WERI-Rb-1 (cell line): ENCODE measurements at regions not wholly inside any gene's neighbourhood (a gene's known extent, or its start where the extent isn't known, plus 50 kb on each side); places are given as distances from the start of the nearest gene placed in this dataset.

ENCODE experiments used
- DNase-seq: peaks from one replicate; pipeline ENCODE4 v3.0.0-alpha.2; 2020
- H3K27ac ChIP-seq: fragments of 250-450 bp; sonication (Bioruptor Pico); 2 replicates; pipeline ENCODE4 v1.5.1; 2020; ENCODE audit warnings: mild to moderate bottlenecking, moderate library complexity
- H3K27me3 ChIP-seq: fragments of 250-450 bp; sonication (Bioruptor Pico); 2 replicates; pipeline ENCODE4 v1.5.1; 2021; ENCODE audit warnings: mild to moderate bottlenecking, low read depth, moderate library complexity; ENCODE audit not compliant: insufficient read depth, severe bottlenecking
- H3K36me3 ChIP-seq: fragments of 250-450 bp; sonication (Bioruptor Pico); 2 replicates; pipeline ENCODE4 v1.5.1; 2020; ENCODE audit warnings: mild to moderate bottlenecking, moderate library complexity
- H3K4me3 ChIP-seq: 2 replicates; pipeline ENCODE4 v1.5.1; 2011; ENCODE audit warnings: low read depth, mild to moderate bottlenecking, control low read depth, low read length
- H3K9me3 ChIP-seq: fragments of 250-450 bp; sonication (Bioruptor Pico); 2 replicates; pipeline ENCODE4 v1.5.1; 2021; ENCODE audit warnings: mild to moderate bottlenecking, moderate library complexity; ENCODE audit not compliant: severe bottlenecking
- CTCF ChIP-seq: IDR thresholded peaks from 2 replicates; pipeline ENCODE4 v1.5.1; 2011; ENCODE audit warnings: low read depth, mild to moderate bottlenecking, control low read depth, inconsistent platforms, low read length

- Histone ChIP-seq H3K27ac (no peak overlapping the region), H3K4me3 (no peak overlapping the region), H3K36me3 (no peaks in the 10 kb centered on the region), H3K27me3 (no peaks in the 10 kb centered on the region), H3K9me3 (no peaks in the 10 kb centered on the region)
- DNase-seq, result no peak
- TF ChIP-seq CTCF, result no peak
These were observed 122.4 kb upstream of the VASH1 start for GRCh38 chr14:76638841-76639240.

GRCh38 chr14:76639606-76640229 lies 121.5 kb upstream of the VASH1 start:
- H3K27ac ChIP-seq, result no peak overlapping the region
- no peak overlapping the region for H3K4me3 ChIP-seq
- H3K27me3 ChIP-seq, result no peaks in the 10 kb centered on the region
- H3K36me3 ChIP-seq, result no peaks in the 10 kb centered on the region
- DNase-seq, result no peak
- TF ChIP-seq CTCF, result no peak
- H3K9me3 ChIP-seq, result no peaks in the 10 kb centered on the region

- Histone ChIP-seq H3K4me3 (no peak overlapping the region), H3K27ac (no peak overlapping the region), H3K36me3 (no peaks in the 10 kb centered on the region), H3K9me3 (no peaks in the 10 kb centered on the region), H3K27me3 (no peaks in the 10 kb centered on the region)
- TF ChIP-seq CTCF, result no peak
- DNase-seq, result no peak
These were observed 120.3 kb upstream of the VASH1 start for GRCh38 chr14:76640923-76641395.

GRCh38 chr14:76641541-76641940 lies 119.7 kb upstream of the VASH1 start:
- Histone ChIP-seq H3K9me3 (no peaks in the 10 kb centered on the region), H3K27ac (no peak overlapping the region), H3K36me3 (no peaks in the 10 kb centered on the region), H3K4me3 (no peak overlapping the region), H3K27me3 (no peaks in the 10 kb centered on the region)
- no peak for TF ChIP-seq CTCF
- DNase-seq, result no peak

GRCh38 chr14:76643887-76644286 lies 117.4 kb upstream of the VASH1 start:
- no peak for TF ChIP-seq CTCF
- Histone ChIP-seq H3K9me3 (no peaks in the 10 kb centered on the region), H3K36me3 (no peaks in the 10 kb centered on the region), H3K27ac (no peak overlapping the region), H3K27me3 (no peaks in the 10 kb centered on the region), H3K4me3 (no peak overlapping the region)
- no peak for DNase-seq
